Brain microvascular endothelial cell (primary cell): ENCODE measurements at regions not wholly inside any gene's neighbourhood (a gene's known extent, or its start where the extent isn't known, plus 50 kb on each side); places are given as distances from the start of the nearest gene placed in this dataset.

ENCODE experiments used
- DNase-seq: peaks from one replicate; pipeline ENCODE4 v3.0.0-alpha.2; 2020
- H3K27ac ChIP-seq: fragments of 250-450 bp; sonication (Bioruptor Pico); 2 replicates; pipeline ENCODE4 v1.5.1; 2020; ENCODE audit warnings: mild to moderate bottlenecking, moderate library complexity
- H3K27me3 ChIP-seq: fragments of 250-450 bp; sonication (Bioruptor Pico); replicated peaks from 2 replicates; pipeline ENCODE4 v1.5.1; 2020; ENCODE audit warnings: mild to moderate bottlenecking
- H3K36me3 ChIP-seq: fragments of 250-450 bp; sonication (Bioruptor Pico); replicated peaks from 2 replicates; pipeline ENCODE4 v1.5.1; 2020; ENCODE audit warnings: mild to moderate bottlenecking
- H3K4me3 ChIP-seq: 2 replicates; pipeline ENCODE4 v1.5.1; 2011; ENCODE audit warnings: low read depth, mild to moderate bottlenecking, control low read depth, low read length, moderate library complexity
- CTCF ChIP-seq: IDR thresholded peaks from 2 replicates; pipeline ENCODE4 v1.5.1; 2011; ENCODE audit warnings: low read depth, mild to moderate bottlenecking, moderate library complexity, low read length, control low read depth, inconsistent platforms; ENCODE audit errors: missing control alignments
- in situ Hi-C: cut with HindIII; loops from 2 replicates; pipeline ENCODE4 v1.10.0; 2017; ENCODE audit warnings: low sequenced_read_pairs, low pct_ligation_motif_present

- in situ Hi-C loops: no loop called here
These were observed 136.9 kb upstream of the ZC3H12C start for GRCh38 chr11:109956124-109956793.

GRCh38 chr11:109957000-109957399, 136.2 kb upstream of the ZC3H12C start:
- in situ Hi-C loops: no loop called here
- H3K27ac ChIP-seq: no peak overlapping the region
- no peaks in the 10 kb centered on the region for H3K27me3 ChIP-seq
- TF ChIP-seq CTCF: no peak
- no peak overlapping the region for H3K4me3 ChIP-seq
- no peaks in the 10 kb centered on the region for H3K36me3 ChIP-seq
- no peak for DNase-seq

More at GRCh38 chr11:109956124-109956793, 136.9 kb upstream of the ZC3H12C start:
- Histone ChIP-seq H3K4me3 (no peak overlapping the region), H3K27ac (no peak overlapping the region), H3K27me3 (no peaks in the 10 kb centered on the region), H3K36me3 (no peaks in the 10 kb centered on the region)
- TF ChIP-seq CTCF: no peak
- DNase-seq: no peak

DNA sequence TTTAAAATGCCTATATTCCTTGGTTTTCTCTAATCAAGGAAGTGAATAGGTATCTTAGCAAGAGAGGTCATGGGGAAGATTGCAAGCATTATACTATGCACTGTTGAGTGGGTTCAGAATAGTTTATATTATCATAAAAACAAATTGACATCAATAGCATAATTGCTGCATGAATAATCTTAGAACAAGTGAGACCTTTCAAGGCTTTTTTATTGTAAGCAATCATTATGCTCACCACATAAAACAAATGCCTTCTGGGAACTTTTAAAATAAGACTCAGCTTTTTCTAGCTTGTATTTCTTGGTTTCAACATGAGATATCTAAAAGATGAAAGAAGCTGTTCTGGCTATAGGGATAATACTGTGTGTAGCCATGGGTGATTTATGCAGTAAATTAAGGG, 135.6 kb upstream of the ZC3H12C start:
- in situ Hi-C loops: no loop called here
- no peak overlapping the region for H3K4me3 ChIP-seq
- no peaks in the 10 kb centered on the region for H3K27me3 ChIP-seq
- no peak for TF ChIP-seq CTCF
- H3K36me3 ChIP-seq: no peaks in the 10 kb centered on the region
- no peak for DNase-seq
- H3K27ac ChIP-seq: no peak overlapping the region

- in situ Hi-C loops: no loop called here
These were observed 134.9 kb upstream of the ZC3H12C start for GRCh38 chr11:109958131-109958820.

DNA sequence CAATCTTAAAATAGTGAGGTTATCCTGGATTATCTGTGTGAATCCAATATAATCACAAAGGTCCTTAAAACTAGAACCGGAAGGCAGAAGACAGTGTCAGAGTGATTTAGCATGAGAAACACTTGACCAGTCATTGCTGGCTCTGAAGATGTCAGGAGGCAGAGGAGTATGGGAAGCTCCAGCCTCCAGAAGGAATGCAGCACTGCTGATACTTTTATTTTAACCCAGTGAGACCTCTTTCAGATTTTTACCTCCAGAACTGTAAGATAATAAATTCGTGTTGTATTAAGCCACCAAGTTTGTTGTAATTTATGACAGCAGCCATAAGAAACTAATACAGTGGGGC, 134.4 kb upstream of the ZC3H12C start:
- TF ChIP-seq CTCF: no peak
- no peak for DNase-seq
- no peak overlapping the region for H3K27ac ChIP-seq
- in situ Hi-C loops: no loop called here
- H3K27me3 ChIP-seq: no peaks in the 10 kb centered on the region
- no peaks in the 10 kb centered on the region for H3K36me3 ChIP-seq
- H3K4me3 ChIP-seq: no peak overlapping the region

More at GRCh38 chr11:109958131-109958820, 134.9 kb upstream of the ZC3H12C start:
- Histone ChIP-seq H3K4me3 (no peak overlapping the region), H3K27me3 (no peaks in the 10 kb centered on the region), H3K27ac (no peak overlapping the region), H3K36me3 (no peaks in the 10 kb centered on the region)
- TF ChIP-seq CTCF: no peak
- no peak for DNase-seq
